Smooth muscle cell (in vitro differentiated cells): ENCODE measurements at regions not wholly inside any gene's neighbourhood (a gene's known extent, or its start where the extent isn't known, plus 50 kb on each side); places are given as distances from the start of the nearest gene placed in this dataset.
"Not testable (repeated sequence)": the region's sequence is repeated elsewhere in the genome, so short reads cannot be mapped to it uniquely, and the experiment has no call there.

ENCODE experiments used
- DNase-seq: peaks from one replicate; lab custom pipeline; 2025; ENCODE audit not compliant: unreplicated experiment; lab: John Stamatoyannopoulos, UW
- H2AFZ ChIP-seq: fragments of 200-600 bp; sonication (generic); 2 replicates; pipeline ENCODE4 v1.6.0; 2016; ENCODE audit warnings: antibody characterized with exemption, low read depth, mild to moderate bottlenecking
- H3F3A ChIP-seq: fragments of 200-600 bp; sonication (generic); 2 replicates; pipeline ENCODE4 v1.6.0; 2017; ENCODE audit warnings: antibody characterized with exemption, low read depth
- H3K27ac ChIP-seq: fragments of 200-600 bp; sonication (generic); 2 replicates; pipeline ENCODE4 v1.5.1; 2016; ENCODE audit warnings: low read depth, mild to moderate bottlenecking
- H3K27me3 ChIP-seq: fragments of 200-600 bp; sonication (generic); 2 replicates; pipeline ENCODE4 v1.6.1; 2016; ENCODE audit warnings: low read depth, mild to moderate bottlenecking
- H3K36me3 ChIP-seq: fragments of 200-600 bp; sonication (generic); 2 replicates; pipeline ENCODE4 v1.5.1; 2016; ENCODE audit warnings: low read depth
- H3K4me1 ChIP-seq: fragments of 200-600 bp; sonication (generic); 2 replicates; pipeline ENCODE4 v1.5.1; 2016; ENCODE audit warnings: low read depth
- H3K4me2 ChIP-seq: fragments of 200-600 bp; sonication (generic); 2 replicates; pipeline ENCODE4 v1.6.0; 2016; ENCODE audit warnings: mild to moderate bottlenecking
- H3K4me3 ChIP-seq: fragments of 200-600 bp; sonication (generic); 2 replicates; pipeline ENCODE4 v1.5.1; 2016; ENCODE audit warnings: mild to moderate bottlenecking
- H3K79me2 ChIP-seq: fragments of 200-600 bp; sonication (generic); 2 replicates; pipeline ENCODE4 v1.6.0; 2016; ENCODE audit warnings: low read depth, mild to moderate bottlenecking
- H3K9ac ChIP-seq: fragments of 200-600 bp; sonication (generic); 2 replicates; pipeline ENCODE4 v1.6.0; 2016; ENCODE audit warnings: low read depth
- H3K9me3 ChIP-seq: fragments of 200-600 bp; sonication (generic); replicated peaks from 2 replicates; pipeline ENCODE4 v1.5.1; 2016; ENCODE audit warnings: low read depth
- H4K20me1 ChIP-seq: fragments of 200-600 bp; sonication (generic); 2 replicates; pipeline ENCODE4 v1.6.0; 2016; ENCODE audit warnings: low read depth
- WGBS: methylation state at CpG from one replicate; pipeline ENCODE4 v1.1.7; 2016; ENCODE audit warnings: low lambda C conversion rate; 5-methylcytosine and 5-hydroxymethylcytosine counted together
- TF ChIP-seq, protein P1 (sequence below): fragments of 200-600 bp; sonication (generic); IDR thresholded peaks from 2 replicates; pipeline ENCODE4 v1.5.1; 2017; ENCODE audit warnings: borderline replicate concordance, mild to moderate bottlenecking, antibody characterized with exemption; ENCODE audit not compliant: insufficient read depth, poor library complexity, severe bottlenecking

- Histone ChIP-seq H3K27me3 (no peaks in the 10 kb centered on the region), H3K4me3 (no peak overlapping the region), H4K20me1 (no peaks in the 10 kb centered on the region), H3K4me2 (no peak overlapping the region), H2AFZ (no peak overlapping the region), H3K79me2 (no peaks in the 10 kb centered on the region), H3K9me3 (no peaks in the 10 kb centered on the region), H3K9ac (no peak overlapping the region), H3K27ac (no peak overlapping the region), H3F3A (no peaks in the 10 kb centered on the region), H3K4me1 (no peaks in the 10 kb centered on the region), H3K36me3 (no peaks in the 10 kb centered on the region)
- TF ChIP-seq, protein P1, sequence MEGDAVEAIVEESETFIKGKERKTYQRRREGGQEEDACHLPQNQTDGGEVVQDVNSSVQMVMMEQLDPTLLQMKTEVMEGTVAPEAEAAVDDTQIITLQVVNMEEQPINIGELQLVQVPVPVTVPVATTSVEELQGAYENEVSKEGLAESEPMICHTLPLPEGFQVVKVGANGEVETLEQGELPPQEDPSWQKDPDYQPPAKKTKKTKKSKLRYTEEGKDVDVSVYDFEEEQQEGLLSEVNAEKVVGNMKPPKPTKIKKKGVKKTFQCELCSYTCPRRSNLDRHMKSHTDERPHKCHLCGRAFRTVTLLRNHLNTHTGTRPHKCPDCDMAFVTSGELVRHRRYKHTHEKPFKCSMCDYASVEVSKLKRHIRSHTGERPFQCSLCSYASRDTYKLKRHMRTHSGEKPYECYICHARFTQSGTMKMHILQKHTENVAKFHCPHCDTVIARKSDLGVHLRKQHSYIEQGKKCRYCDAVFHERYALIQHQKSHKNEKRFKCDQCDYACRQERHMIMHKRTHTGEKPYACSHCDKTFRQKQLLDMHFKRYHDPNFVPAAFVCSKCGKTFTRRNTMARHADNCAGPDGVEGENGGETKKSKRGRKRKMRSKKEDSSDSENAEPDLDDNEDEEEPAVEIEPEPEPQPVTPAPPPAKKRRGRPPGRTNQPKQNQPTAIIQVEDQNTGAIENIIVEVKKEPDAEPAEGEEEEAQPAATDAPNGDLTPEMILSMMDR: no peak
- DNase-seq: no peak
- WGBS: 91% methylated on average over 11 of the region's 11 CpGs
These were observed 152.4 kb downstream of the ACTR3B start for GRCh38 chr7:152911922-152912321.

DNA sequence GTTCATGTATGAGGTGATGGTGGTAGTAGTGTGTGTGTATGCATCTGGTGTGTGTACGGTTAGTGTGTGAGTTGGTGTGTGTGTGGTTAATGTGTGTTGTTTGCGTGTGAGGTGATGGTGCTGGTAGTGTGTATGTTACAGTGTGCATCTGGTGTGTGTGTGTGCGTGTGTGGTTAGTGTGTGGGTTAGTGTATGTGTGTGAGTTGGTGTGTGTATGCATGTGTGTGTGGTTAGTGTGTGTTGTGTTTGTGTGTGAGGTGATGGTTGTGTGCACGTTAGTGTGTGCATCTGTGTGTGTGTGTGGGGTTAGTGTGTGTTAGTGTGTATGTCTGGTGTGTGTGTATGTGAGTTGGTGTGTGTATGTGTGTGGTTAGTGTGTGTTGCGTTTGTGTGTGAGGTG, 153.0 kb downstream of the ACTR3B start:
- WGBS: 95% methylated on average over 5 of the region's 5 CpGs
- TF ChIP-seq, protein P1: no peak
- Histone ChIP-seq H4K20me1 (no peaks in the 10 kb centered on the region), H3K4me1 (no peaks in the 10 kb centered on the region), H3K4me2 (no peak overlapping the region), H3K4me3 (no peak overlapping the region), H3F3A (no peaks in the 10 kb centered on the region), H3K9ac (no peak overlapping the region), H3K27me3 (no peaks in the 10 kb centered on the region), H3K36me3 (no peaks in the 10 kb centered on the region), H3K27ac (no peak overlapping the region), H3K9me3 (no peaks in the 10 kb centered on the region), H2AFZ (no peak overlapping the region), H3K79me2 (no peaks in the 10 kb centered on the region)
- DNase-seq: no peak

DNA sequence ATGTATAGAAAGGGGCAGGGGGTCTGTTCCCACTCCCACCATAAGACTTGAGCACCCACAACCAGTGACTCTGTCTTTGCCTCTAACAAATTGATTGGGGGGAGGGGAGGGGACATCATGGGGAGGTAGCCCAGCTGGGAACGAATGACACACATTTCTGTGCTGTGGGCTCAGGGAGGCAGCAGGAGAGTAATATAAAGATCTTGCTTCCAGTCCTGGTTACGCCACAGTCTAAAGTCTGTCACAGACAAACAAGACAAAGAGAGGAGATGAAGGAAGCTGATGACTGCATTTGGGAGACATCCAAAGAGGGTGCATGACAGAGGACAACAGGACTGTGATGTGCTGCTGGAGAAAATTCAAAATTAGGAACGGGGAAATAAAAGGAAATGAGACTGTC, 153.9 kb downstream of the ACTR3B start:
- no peak overlapping the region for H3K9ac ChIP-seq
- WGBS: 78% methylated on average over 3 of the region's 3 CpGs
- no peaks in the 10 kb centered on the region for H3K79me2 ChIP-seq
- H3K4me2 ChIP-seq: no peak overlapping the region
- H3K36me3 ChIP-seq: no peaks in the 10 kb centered on the region
- TF ChIP-seq, protein P1: no peak
- no peak overlapping the region for H2AFZ ChIP-seq
- H3K27me3 ChIP-seq: no peaks in the 10 kb centered on the region
- H3K4me3 ChIP-seq: no peak overlapping the region
- H3K9me3 ChIP-seq: no peaks in the 10 kb centered on the region
- H3K27ac ChIP-seq: no peak overlapping the region
- no peaks in the 10 kb centered on the region for H3F3A ChIP-seq
- H3K4me1 ChIP-seq: no peaks in the 10 kb centered on the region
- no peak for DNase-seq
- no peaks in the 10 kb centered on the region for H4K20me1 ChIP-seq

DNA sequence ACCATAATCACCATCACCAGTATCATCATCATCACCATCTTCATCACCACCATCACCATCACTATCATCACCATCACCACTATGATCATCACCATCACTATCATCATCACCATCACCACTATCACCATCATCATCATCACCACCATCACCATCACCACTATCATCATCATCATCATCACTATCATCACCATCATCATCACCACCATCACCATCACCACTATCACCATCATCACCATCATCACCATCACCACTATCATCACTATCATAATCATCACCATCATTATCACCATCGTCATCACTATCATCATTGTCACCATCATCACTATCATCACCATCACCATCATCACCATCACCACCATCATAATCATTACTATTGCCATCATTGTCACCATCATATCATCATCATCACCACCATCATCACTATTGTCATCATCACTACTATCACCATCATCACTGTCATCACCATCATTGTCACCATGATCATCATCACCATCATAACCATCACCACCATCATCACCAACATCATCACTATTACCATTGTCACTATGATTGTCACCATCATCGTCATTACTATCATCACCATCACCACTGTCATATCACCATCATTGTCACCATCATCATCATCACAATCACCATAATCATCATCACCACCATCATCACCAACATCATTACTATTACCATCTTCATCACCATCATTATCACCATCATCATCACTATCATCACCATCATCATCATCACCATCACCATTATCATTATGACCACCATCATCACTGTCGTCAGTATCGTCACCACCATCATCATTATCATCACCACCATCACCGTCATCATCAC, 154.7 kb downstream of the ACTR3B start:
- Histone ChIP-seq H3K9me3 (no peaks in the 10 kb centered on the region), H4K20me1 (no peaks in the 10 kb centered on the region), H3K4me1 (no peaks in the 10 kb centered on the region), H3K36me3 (no peaks in the 10 kb centered on the region), H2AFZ (no peak overlapping the region), H3F3A (no peaks in the 10 kb centered on the region), H3K27me3 (no peaks in the 10 kb centered on the region), H3K4me3 (no peak overlapping the region), H3K27ac (no peak overlapping the region), H3K79me2 (no peaks in the 10 kb centered on the region), H3K4me2 (no peak overlapping the region), H3K9ac (no peak overlapping the region)
- DNase-seq: no peak
- TF ChIP-seq, protein P1: no peak
- WGBS: 88% methylated on average over 5 of the region's 5 CpGs

DNA sequence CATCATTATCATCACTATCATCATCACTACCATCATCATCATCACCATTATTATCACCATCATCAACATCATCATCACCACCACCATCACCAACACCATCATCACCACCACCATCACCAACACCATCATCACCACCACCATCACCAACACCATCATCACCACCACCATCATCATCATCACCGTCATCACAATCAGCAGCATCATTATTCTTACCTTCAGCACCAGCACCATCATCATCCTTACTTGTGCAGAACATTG, 155.2 kb downstream of the ACTR3B start:
- H4K20me1 ChIP-seq, H3K4me3 ChIP-seq, H3K79me2 ChIP-seq, H3K9me3 ChIP-seq, DNase-seq, H3K27ac ChIP-seq, H2AFZ ChIP-seq, H3K36me3 ChIP-seq, H3F3A ChIP-seq, H3K9ac ChIP-seq, H3K4me1 ChIP-seq, H3K4me2 ChIP-seq, H3K27me3 ChIP-seq: not testable (repeated sequence)
- WGBS: 89% methylated on average over 1 of the region's 1 CpG
